ENCODE measurements at regions not wholly inside any gene's neighbourhood (a gene's known extent, or its start where the extent isn't known, plus 50 kb on each side); places are given as distances from the start of the nearest gene placed in this dataset.

GRCh38 chr22:49709464-49709863 is 118.2 kb downstream of the BRD1 start:
- Histone ChIP-seq H3K4me1 (ENCODE audit: control insufficient read depth, insufficient read depth, low read length) (no peaks in the 10 kb centered on the region), H3K27me3 (ENCODE audit: control insufficient read depth in 1 of 2, insufficient read depth in 2 of 2, low read length in 2 of 2) (peaks cover 28 to 30% of the 10 kb centered on the region in 2 donors), H3K9me3 (ENCODE audit: control insufficient read depth in 2 of 2, low read length in 2 of 2) (peaks cover 9 to 31% of the 10 kb centered on the region in 2 donors), H3K9ac (ENCODE audit: low read length in 2 of 2) (no peak overlapping the region), H3K27ac (ENCODE audit: low read length) (no peak overlapping the region), H3K4me3 (ENCODE audit: low read length in 2 of 2) (no peak overlapping the region), H3K36me3 (ENCODE audit: control insufficient read depth in 2 of 2, insufficient read depth in 2 of 2, low read length in 2 of 2) (no peaks in the 10 kb centered on the region)

GRCh38 chr22:49705972-49706352 is 121.7 kb downstream of the BRD1 start:
- no peaks in the 10 kb centered on the region for H3K4me1 ChIP-seq (ENCODE audit: control insufficient read depth, insufficient read depth, low read length)
- no peak overlapping the region for H3K9ac ChIP-seq (ENCODE audit: low read length in 2 of 2)
- no peak overlapping the region for H3K4me3 ChIP-seq (ENCODE audit: low read length in 2 of 2)
- no peaks in the 10 kb centered on the region for H3K36me3 ChIP-seq (ENCODE audit: control insufficient read depth in 2 of 2, insufficient read depth in 2 of 2, low read length in 2 of 2)
- H3K9me3 ChIP-seq (ENCODE audit: control insufficient read depth in 2 of 2, low read length in 2 of 2), result peaks cover 15 to 36% of the 10 kb centered on the region in 2 donors
- peaks cover 22 to 31% of the 10 kb centered on the region in 2 donors for H3K27me3 ChIP-seq (ENCODE audit: control insufficient read depth in 1 of 2, insufficient read depth in 2 of 2, low read length in 2 of 2)
- no peak overlapping the region for H3K27ac ChIP-seq (ENCODE audit: low read length)

GRCh38 chr22:49705216-49705971 is 122.3 kb downstream of the BRD1 start:
- H3K36me3 ChIP-seq (ENCODE audit: control insufficient read depth in 2 of 2, insufficient read depth in 2 of 2, low read length in 2 of 2), result no peaks in the 10 kb centered on the region
- H3K4me3 ChIP-seq (ENCODE audit: low read length in 2 of 2), result no peak overlapping the region
- H3K9ac ChIP-seq (ENCODE audit: low read length in 2 of 2), result no peak overlapping the region
- no peaks in the 10 kb centered on the region for H3K4me1 ChIP-seq (ENCODE audit: control insufficient read depth, insufficient read depth, low read length)
- peaks cover 23 to 29% of the 10 kb centered on the region in 2 donors for H3K27me3 ChIP-seq (ENCODE audit: control insufficient read depth in 1 of 2, insufficient read depth in 2 of 2, low read length in 2 of 2)
- peaks cover 19 to 30% of the 10 kb centered on the region in 2 donors for H3K9me3 ChIP-seq (ENCODE audit: control insufficient read depth in 2 of 2, low read length in 2 of 2)
- H3K27ac ChIP-seq (ENCODE audit: low read length), result no peak overlapping the region

GRCh38 chr22:49704345-49705215 is 123.1 kb downstream of the BRD1 start:
- H3K27me3 ChIP-seq (ENCODE audit: control insufficient read depth in 1 of 2, insufficient read depth in 2 of 2, low read length in 2 of 2), result peaks cover 24 to 28% of the 10 kb centered on the region in 2 donors

GRCh38 chr22:49703990-49704344 is 123.7 kb downstream of the BRD1 start:
- no peak overlapping the region for H3K4me3 ChIP-seq (ENCODE audit: low read length in 2 of 2)
- no peaks in the 10 kb centered on the region for H3K36me3 ChIP-seq (ENCODE audit: control insufficient read depth in 2 of 2, insufficient read depth in 2 of 2, low read length in 2 of 2)
- H3K9me3 ChIP-seq (ENCODE audit: control insufficient read depth in 2 of 2, low read length in 2 of 2), result peaks cover 10 to 16% of the 10 kb centered on the region in 2 donors
- H3K9ac ChIP-seq (ENCODE audit: low read length in 2 of 2), result no peak overlapping the region
- peaks cover 22 to 25% of the 10 kb centered on the region in 2 donors for H3K27me3 ChIP-seq (ENCODE audit: control insufficient read depth in 1 of 2, insufficient read depth in 2 of 2, low read length in 2 of 2)
- no peak overlapping the region for H3K27ac ChIP-seq (ENCODE audit: low read length)
- H3K4me1 ChIP-seq (ENCODE audit: control insufficient read depth, insufficient read depth, low read length), result no peaks in the 10 kb centered on the region

More at GRCh38 chr22:49704345-49705215, 123.1 kb downstream of the BRD1 start:
- no peak overlapping the region for H3K27ac ChIP-seq (ENCODE audit: low read length)
- H3K36me3 ChIP-seq (ENCODE audit: control insufficient read depth in 2 of 2, insufficient read depth in 2 of 2, low read length in 2 of 2), result no peaks in the 10 kb centered on the region
- no peaks in the 10 kb centered on the region for H3K4me1 ChIP-seq (ENCODE audit: control insufficient read depth, insufficient read depth, low read length)
- H3K9me3 ChIP-seq (ENCODE audit: control insufficient read depth in 2 of 2, low read length in 2 of 2), result peaks cover 12 to 22% of the 10 kb centered on the region in 2 donors
- no peak overlapping the region for H3K9ac ChIP-seq (ENCODE audit: low read length in 2 of 2)
- no peak overlapping the region for H3K4me3 ChIP-seq (ENCODE audit: low read length in 2 of 2)

- no peak overlapping the region for H3K4me3 ChIP-seq (ENCODE audit: low read length in 2 of 2)
- H3K27me3 ChIP-seq (ENCODE audit: control insufficient read depth in 1 of 2, insufficient read depth in 2 of 2, low read length in 2 of 2), result peaks cover 22 to 24% of the 10 kb centered on the region in 2 donors
- H3K36me3 ChIP-seq (ENCODE audit: control insufficient read depth in 2 of 2, insufficient read depth in 2 of 2, low read length in 2 of 2), result no peaks in the 10 kb centered on the region
- H3K9ac ChIP-seq (ENCODE audit: low read length in 2 of 2), result no peak overlapping the region
- no peak overlapping the region for H3K27ac ChIP-seq (ENCODE audit: low read length)
- peaks cover 10 to 12% of the 10 kb centered on the region in 2 donors for H3K9me3 ChIP-seq (ENCODE audit: control insufficient read depth in 2 of 2, low read length in 2 of 2)
- H3K4me1 ChIP-seq (ENCODE audit: control insufficient read depth, insufficient read depth, low read length), result no peaks in the 10 kb centered on the region
Observed at GRCh38 chr22:49703505-49703904, 124.2 kb downstream of the BRD1 start.

- no peak overlapping the region for H3K9ac ChIP-seq (ENCODE audit: low read length in 2 of 2)
- no peak overlapping the region for H3K27ac ChIP-seq (ENCODE audit: low read length)
- H3K4me1 ChIP-seq (ENCODE audit: control insufficient read depth, insufficient read depth, low read length), result no peaks in the 10 kb centered on the region
- no peak overlapping the region for H3K4me3 ChIP-seq (ENCODE audit: low read length in 2 of 2)
- peaks cover 22 to 24% of the 10 kb centered on the region in 2 donors for H3K27me3 ChIP-seq (ENCODE audit: control insufficient read depth in 1 of 2, insufficient read depth in 2 of 2, low read length in 2 of 2)
- no peaks in the 10 kb centered on the region for H3K36me3 ChIP-seq (ENCODE audit: control insufficient read depth in 2 of 2, insufficient read depth in 2 of 2, low read length in 2 of 2)
- peaks cover 8 to 11% of the 10 kb centered on the region in 2 donors for H3K9me3 ChIP-seq (ENCODE audit: control insufficient read depth in 2 of 2, low read length in 2 of 2)
Observed at GRCh38 chr22:49702068-49702397, 125.6 kb downstream of the BRD1 start.

- H3K27ac ChIP-seq (ENCODE audit: low read length), result no peak overlapping the region
- H3K4me3 ChIP-seq (ENCODE audit: low read length in 2 of 2), result no peak overlapping the region
- no peaks in the 10 kb centered on the region for H3K36me3 ChIP-seq (ENCODE audit: control insufficient read depth in 2 of 2, insufficient read depth in 2 of 2, low read length in 2 of 2)
- H3K27me3 ChIP-seq (ENCODE audit: control insufficient read depth in 1 of 2, insufficient read depth in 2 of 2, low read length in 2 of 2), result peaks cover 22 to 24% of the 10 kb centered on the region in 2 donors
- H3K4me1 ChIP-seq (ENCODE audit: control insufficient read depth, insufficient read depth, low read length), result no peaks in the 10 kb centered on the region
- H3K9ac ChIP-seq (ENCODE audit: low read length in 2 of 2), result no peak overlapping the region
- H3K9me3 ChIP-seq (ENCODE audit: control insufficient read depth in 2 of 2, low read length in 2 of 2), result peaks cover 8 to 12% of the 10 kb centered on the region in 2 donors
Observed at GRCh38 chr22:49701380-49702067, 126.1 kb downstream of the BRD1 start.

GRCh38 chr22:49699928-49700498 is 127.7 kb downstream of the BRD1 start:
- no peak overlapping the region for H3K9ac ChIP-seq (ENCODE audit: low read length in 2 of 2)
- no peaks in the 10 kb centered on the region for H3K4me1 ChIP-seq (ENCODE audit: control insufficient read depth, insufficient read depth, low read length)
- H3K36me3 ChIP-seq (ENCODE audit: control insufficient read depth in 2 of 2, insufficient read depth in 2 of 2, low read length in 2 of 2), result no peaks in the 10 kb centered on the region
- H3K27ac ChIP-seq (ENCODE audit: low read length), result no peak overlapping the region
- no peak overlapping the region for H3K4me3 ChIP-seq (ENCODE audit: low read length in 2 of 2)
- H3K9me3 ChIP-seq (ENCODE audit: control insufficient read depth in 2 of 2, low read length in 2 of 2), result peaks cover 8 to 12% of the 10 kb centered on the region in 2 donors
- H3K27me3 ChIP-seq (ENCODE audit: control insufficient read depth in 1 of 2, insufficient read depth in 2 of 2, low read length in 2 of 2), result peaks cover 17 to 18% of the 10 kb centered on the region in 2 donors

GRCh38 chr22:49699476-49699875 is 128.2 kb downstream of the BRD1 start:
- H3K36me3 ChIP-seq (ENCODE audit: control insufficient read depth in 2 of 2, insufficient read depth in 2 of 2, low read length in 2 of 2), result no peaks in the 10 kb centered on the region
- H3K27me3 ChIP-seq (ENCODE audit: control insufficient read depth in 1 of 2, insufficient read depth in 2 of 2, low read length in 2 of 2), result peaks cover 11 to 13% of the 10 kb centered on the region in 2 donors
- no peak overlapping the region for H3K9ac ChIP-seq (ENCODE audit: low read length in 2 of 2)
- no peaks in the 10 kb centered on the region for H3K4me1 ChIP-seq (ENCODE audit: control insufficient read depth, insufficient read depth, low read length)
- peaks cover 8 to 12% of the 10 kb centered on the region in 2 donors for H3K9me3 ChIP-seq (ENCODE audit: control insufficient read depth in 2 of 2, low read length in 2 of 2)
- H3K27ac ChIP-seq (ENCODE audit: low read length), result no peak overlapping the region
- no peak overlapping the region for H3K4me3 ChIP-seq (ENCODE audit: low read length in 2 of 2)

Data from stomach smooth muscle (tissue), 2 donors.